NB4 (cell line): ENCODE measurements at regions not wholly inside any gene's neighbourhood (a gene's known extent, or its start where the extent isn't known, plus 50 kb on each side); places are given as distances from the start of the nearest gene placed in this dataset.

ENCODE experiments used
- POLR2A ChIP-seq: IDR thresholded peaks from 2 replicates; pipeline ENCODE4 v1.6.1; 2011; ENCODE audit warnings: mild to moderate bottlenecking; ENCODE audit not compliant: insufficient read length; ENCODE audit errors: extremely low read depth
- TF ChIP-seq, protein P1 (sequence below): IDR thresholded peaks from one replicate; pipeline ENCODE4 v1.5.1; 2012; ENCODE audit warnings: low read depth, low read length

DNA sequence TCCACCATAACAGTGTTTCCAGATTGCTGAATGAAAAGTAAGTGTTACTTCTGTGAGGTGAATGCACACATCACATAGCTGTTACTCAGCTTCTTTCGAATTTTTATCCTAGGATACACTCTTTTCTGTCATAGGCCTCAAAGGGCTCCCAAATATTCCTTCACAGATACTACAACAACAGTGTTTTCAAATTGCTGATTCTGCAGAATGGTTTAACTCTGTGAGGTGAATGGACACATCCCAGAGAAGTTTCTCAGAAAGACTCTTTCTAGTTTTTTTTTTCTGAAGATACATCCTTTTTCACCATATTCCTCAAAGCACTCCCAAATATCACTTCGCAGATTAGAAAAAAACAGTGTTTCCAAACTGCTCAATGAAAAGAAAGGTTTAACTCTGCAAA is 221.1 kb downstream of the OR4A5 start:
- TF ChIP-seq, protein P1, sequence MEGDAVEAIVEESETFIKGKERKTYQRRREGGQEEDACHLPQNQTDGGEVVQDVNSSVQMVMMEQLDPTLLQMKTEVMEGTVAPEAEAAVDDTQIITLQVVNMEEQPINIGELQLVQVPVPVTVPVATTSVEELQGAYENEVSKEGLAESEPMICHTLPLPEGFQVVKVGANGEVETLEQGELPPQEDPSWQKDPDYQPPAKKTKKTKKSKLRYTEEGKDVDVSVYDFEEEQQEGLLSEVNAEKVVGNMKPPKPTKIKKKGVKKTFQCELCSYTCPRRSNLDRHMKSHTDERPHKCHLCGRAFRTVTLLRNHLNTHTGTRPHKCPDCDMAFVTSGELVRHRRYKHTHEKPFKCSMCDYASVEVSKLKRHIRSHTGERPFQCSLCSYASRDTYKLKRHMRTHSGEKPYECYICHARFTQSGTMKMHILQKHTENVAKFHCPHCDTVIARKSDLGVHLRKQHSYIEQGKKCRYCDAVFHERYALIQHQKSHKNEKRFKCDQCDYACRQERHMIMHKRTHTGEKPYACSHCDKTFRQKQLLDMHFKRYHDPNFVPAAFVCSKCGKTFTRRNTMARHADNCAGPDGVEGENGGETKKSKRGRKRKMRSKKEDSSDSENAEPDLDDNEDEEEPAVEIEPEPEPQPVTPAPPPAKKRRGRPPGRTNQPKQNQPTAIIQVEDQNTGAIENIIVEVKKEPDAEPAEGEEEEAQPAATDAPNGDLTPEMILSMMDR, result no peak
- TF ChIP-seq POLR2A, result no peak
